B cell (primary cell): ENCODE measurements at regions not wholly inside any gene's neighbourhood (a gene's known extent, or its start where the extent isn't known, plus 50 kb on each side); places are given as distances from the start of the nearest gene placed in this dataset.

Source experiments
- ATAC-seq: fragments of 200-7000 bp; cut with Tn5 transposase; one replicate; pipeline ENCODE4 v1.10.0; 2021; ENCODE audit warnings: low read depth, mild to moderate bottlenecking, moderate number of reproducible peaks, moderate library complexity
- CTCF ChIA-PET: fragments of 350-600 bp; sonication (Branson Sonifier 250); formaldehyde crosslinking; loops from one replicate; lab custom pipeline; 2021; ENCODE audit warnings: antibody characterized with exemption, inconsistent platforms; lab: Charles Lee
- POLR2A ChIA-PET: fragments of 350-600 bp; sonication (Branson Sonifier 250); formaldehyde crosslinking; loops from one replicate; lab custom pipeline; 2021; ENCODE audit warnings: antibody characterized with exemption; lab: Charles Lee
- DNase-seq: peaks from one replicate; pipeline ENCODE4 v3.0.0; 2013
- H2AFZ ChIP-seq: 2 replicates; pipeline ENCODE4 v1.6.1; 2012; ENCODE audit warnings: mild to moderate bottlenecking, low read depth, low read length; ENCODE audit not compliant: insufficient read depth, poor library complexity, severe bottlenecking
- H3K27ac ChIP-seq, 2 donors: 1 replicate in 1 of 2; 2 replicates in 1 of 2; pipeline ENCODE4 v1.5.1; 2012 to 2013; ENCODE audit warnings: low read length in 2 of 2, mild to moderate bottlenecking in 2 of 2, moderate library complexity in 1 of 2
- H3K27me3 ChIP-seq, 4 experiments: fragments of 200-600 bp in 1 of 4; sonication (generic) in 1 of 4; replicated peaks in 1 of 4; 1 replicate in 2 of 4; 2 replicates in 2 of 4; pipeline versions ENCODE4 v1.6.1 to v1.7.0; 2013 to 2016; ENCODE audit warnings: low read length in 3 of 4, mild to moderate bottlenecking in 2 of 4, mixed read lengths in 1 of 4, moderate library complexity in 1 of 4; ENCODE audit not compliant: insufficient read depth in 4 of 4, control insufficient read depth in 3 of 4; ENCODE audit errors: control extremely low read depth in 1 of 4
- H3K36me3 ChIP-seq, 2 experiments: replicated peaks in 1 of 2; 1 replicate in 1 of 2; 2 replicates in 1 of 2; pipeline versions ENCODE4 v1.6.1 to v1.7.1; 2013; ENCODE audit warnings: low read length in 1 of 2; ENCODE audit not compliant: insufficient read depth in 2 of 2, control insufficient read depth in 1 of 2; ENCODE audit errors: control extremely low read depth in 1 of 2, extremely low read depth in 1 of 2
- H3K4me1 ChIP-seq, 2 donors: fragments of 200-600 bp in 1 of 2; sonication (generic) in 1 of 2; 1 replicate in 1 of 2; 2 replicates in 1 of 2; pipeline versions ENCODE4 v1.5.1 to v1.6.1; 2013 to 2017; ENCODE audit warnings: low read length in 2 of 2; ENCODE audit not compliant: control insufficient read depth in 2 of 2, insufficient read depth in 2 of 2
- H3K4me2 ChIP-seq: replicated peaks from 2 replicates; pipeline ENCODE3; 2012; ENCODE audit warnings: mild to moderate bottlenecking, low read depth, low read length; ENCODE audit not compliant: poor library complexity, severe bottlenecking
- H3K4me3 ChIP-seq, 5 experiments: fragments of 200-600 bp in 1 of 5; sonication (generic) in 1 of 5; 1 replicate in 3 of 5; 2 replicates in 2 of 5; pipeline versions ENCODE4 v1.5.1 to v1.7.0; 2011 to 2016; ENCODE audit warnings: low read length in 4 of 5, mild to moderate bottlenecking in 4 of 5, low read depth in 2 of 5, control low read depth in 1 of 5, moderate library complexity in 1 of 5; ENCODE audit not compliant: insufficient read depth in 1 of 5; ENCODE audit errors: control extremely low read depth in 1 of 5, extremely low read depth in 1 of 5
- H3K79me2 ChIP-seq: fragments of 200-600 bp; sonication (generic); one replicate; pipeline ENCODE4 v1.6.0; 2016; ENCODE audit warnings: low read length; ENCODE audit not compliant: control insufficient read depth, insufficient read depth
- H3K9ac ChIP-seq: fragments of 200-600 bp; sonication (generic); 2 replicates; pipeline ENCODE4 v1.6.1; 2017; ENCODE audit warnings: mild to moderate bottlenecking, low read length, moderate library complexity
- H3K9me3 ChIP-seq, 3 donors: one replicate each; pipeline versions ENCODE4 v1.6.1 to v1.7.1; 2013; ENCODE audit warnings: low read length in 2 of 3; ENCODE audit not compliant: control insufficient read depth in 2 of 3, insufficient read depth in 1 of 3; ENCODE audit errors: control extremely low read depth in 1 of 3
- H4K20me1 ChIP-seq: 2 replicates; pipeline ENCODE4 v1.6.0; 2012; ENCODE audit warnings: mild to moderate bottlenecking, low read length; ENCODE audit not compliant: insufficient read depth, control insufficient read depth, poor library complexity, severe bottlenecking
- H3K27ac Mint-ChIP-seq: one replicate; pipeline ENCODE4 v1.8.0; 2021; ENCODE audit warnings: mixed read lengths
- H3K27me3 Mint-ChIP-seq: one replicate; pipeline ENCODE4 v1.8.0; 2021; ENCODE audit warnings: mixed read lengths
- H3K4me1 Mint-ChIP-seq: one replicate; pipeline ENCODE4 v1.8.0; 2021; ENCODE audit warnings: mixed read lengths
- H3K4me3 Mint-ChIP-seq: one replicate; pipeline ENCODE4 v1.8.0; 2021; ENCODE audit warnings: mixed read lengths
- H3K9me3 Mint-ChIP-seq: one replicate; pipeline ENCODE4 v1.8.0; 2022; ENCODE audit warnings: mixed read lengths; ENCODE audit not compliant: insufficient read depth
- EZH2 ChIP-seq: IDR thresholded peaks from 2 replicates; pipeline ENCODE4 v1.6.1; 2012; ENCODE audit warnings: borderline replicate concordance, low read depth, mild to moderate bottlenecking, moderate library complexity, low read length; ENCODE audit not compliant: insufficient read depth, poor library complexity, severe bottlenecking
- WGBS: methylation state at CpG from one replicate; pipeline ENCODE4 v1.1.5; 2013; ENCODE audit warnings: missing lambda C conversion rate; ENCODE audit not compliant: insufficient coverage; 5-methylcytosine and 5-hydroxymethylcytosine counted together
- intact Hi-C: fragments of 100-400 bp; cut with micrococcal nuclease; formaldehyde crosslinking; loops from one replicate; pipeline ENCODE4 v1.10.0; 2022
- TF ChIP-seq, protein P1 (sequence below): fragments of 200-600 bp; IDR thresholded peaks from one replicate; pipeline ENCODE4 v1.8.0; 2022; ENCODE audit warnings: antibody characterized with exemption, mild to moderate bottlenecking

GRCh38 chr7:15855525-15856109 lies 169.1 kb upstream of the MEOX2 start:
- no peak overlapping the region for H3K9ac ChIP-seq
- Mint-ChIP-seq H3K9me3 (peaks cover 4% of the 10 kb centered on the region), H3K4me3 (no peak overlapping the region), H3K4me1 (no peaks in the 10 kb centered on the region), H3K27me3 (no peaks in the 10 kb centered on the region), H3K27ac (no peak overlapping the region)
- H3K4me3 ChIP-seq, result no peak overlapping the region
- CTCF ChIA-PET, result no interaction called here
- no peak overlapping the region for H3K27ac ChIP-seq
- no peaks in the 10 kb centered on the region for H3K4me1 ChIP-seq
- intact Hi-C loops, result no loop called here
- DNase-seq (no peak), ATAC-seq (no peak)
- H3K36me3 ChIP-seq, result no peaks in the 10 kb centered on the region
- no peak overlapping the region for H3K4me2 ChIP-seq
- POLR2A ChIA-PET, result no interaction called here
- no peak overlapping the region for H2AFZ ChIP-seq
- no peaks in the 10 kb centered on the region for H3K27me3 ChIP-seq
- WGBS, result 85% methylated on average over 4 of the region's 6 CpGs
- no peaks in the 10 kb centered on the region for H3K9me3 ChIP-seq
- no peaks in the 10 kb centered on the region for H4K20me1 ChIP-seq
- no peak for TF ChIP-seq EZH2
- TF ChIP-seq, protein P1, sequence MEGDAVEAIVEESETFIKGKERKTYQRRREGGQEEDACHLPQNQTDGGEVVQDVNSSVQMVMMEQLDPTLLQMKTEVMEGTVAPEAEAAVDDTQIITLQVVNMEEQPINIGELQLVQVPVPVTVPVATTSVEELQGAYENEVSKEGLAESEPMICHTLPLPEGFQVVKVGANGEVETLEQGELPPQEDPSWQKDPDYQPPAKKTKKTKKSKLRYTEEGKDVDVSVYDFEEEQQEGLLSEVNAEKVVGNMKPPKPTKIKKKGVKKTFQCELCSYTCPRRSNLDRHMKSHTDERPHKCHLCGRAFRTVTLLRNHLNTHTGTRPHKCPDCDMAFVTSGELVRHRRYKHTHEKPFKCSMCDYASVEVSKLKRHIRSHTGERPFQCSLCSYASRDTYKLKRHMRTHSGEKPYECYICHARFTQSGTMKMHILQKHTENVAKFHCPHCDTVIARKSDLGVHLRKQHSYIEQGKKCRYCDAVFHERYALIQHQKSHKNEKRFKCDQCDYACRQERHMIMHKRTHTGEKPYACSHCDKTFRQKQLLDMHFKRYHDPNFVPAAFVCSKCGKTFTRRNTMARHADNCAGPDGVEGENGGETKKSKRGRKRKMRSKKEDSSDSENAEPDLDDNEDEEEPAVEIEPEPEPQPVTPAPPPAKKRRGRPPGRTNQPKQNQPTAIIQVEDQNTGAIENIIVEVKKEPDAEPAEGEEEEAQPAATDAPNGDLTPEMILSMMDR, result no peak
- no peaks in the 10 kb centered on the region for H3K79me2 ChIP-seq

DNA sequence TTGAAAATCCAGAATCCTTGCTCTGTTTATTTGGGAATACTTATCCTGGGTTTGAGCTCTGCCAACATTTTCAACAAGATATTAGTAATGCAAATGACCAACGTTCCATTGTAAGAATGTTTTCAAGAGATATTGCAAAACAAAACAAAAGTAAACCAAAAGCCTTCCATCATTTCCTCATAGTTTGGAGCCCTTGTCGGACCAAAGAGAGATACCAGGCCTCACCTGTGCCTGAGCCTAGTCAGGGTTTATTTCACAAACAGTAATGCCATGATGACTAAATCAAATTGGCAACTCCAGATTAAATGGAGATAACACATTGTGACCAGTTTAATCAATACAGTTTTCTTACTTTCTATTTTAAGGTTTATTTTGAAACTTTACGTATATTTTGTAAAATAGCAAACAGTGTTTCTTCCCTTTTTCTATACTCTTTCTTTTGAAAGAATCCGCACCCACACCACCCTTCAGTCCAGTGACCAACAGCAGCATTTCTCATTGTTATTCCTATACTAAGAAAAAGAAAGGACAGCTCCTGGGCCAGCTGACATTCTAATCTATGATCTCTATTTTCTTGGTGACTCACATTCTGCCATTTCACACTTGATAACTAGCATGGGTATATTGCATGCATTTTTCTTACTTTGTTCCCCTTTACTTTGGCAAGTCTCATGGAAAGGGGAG lies 168.5 kb upstream of the MEOX2 start:
- Histone ChIP-seq H3K9me3 (no peaks in the 10 kb centered on the region), H3K27me3 (no peaks in the 10 kb centered on the region), H3K4me3 (no peak overlapping the region), H3K4me2 (no peak overlapping the region), H3K4me1 (no peaks in the 10 kb centered on the region), H3K79me2 (no peaks in the 10 kb centered on the region), H3K27ac (no peak overlapping the region), H3K9ac (no peak overlapping the region), H3K36me3 (no peaks in the 10 kb centered on the region), H2AFZ (no peak overlapping the region), H4K20me1 (no peaks in the 10 kb centered on the region)
- Mint-ChIP-seq H3K9me3 (peaks cover 4% of the 10 kb centered on the region), H3K27me3 (no peaks in the 10 kb centered on the region), H3K27ac (no peak overlapping the region), H3K4me1 (no peaks in the 10 kb centered on the region), H3K4me3 (no peak overlapping the region)
- CTCF ChIA-PET, result no interaction called here
- TF ChIP-seq, protein P1, result no peak
- no peak for TF ChIP-seq EZH2
- DNase-seq (no peak), ATAC-seq (no peak)
- POLR2A ChIA-PET, result no interaction called here
- intact Hi-C loops, result no loop called here
- WGBS, result 90% methylated on average over 2 of the region's 4 CpGs
